GM12873 (cell line): ENCODE measurements at regions not wholly inside any gene's neighbourhood (a gene's known extent, or its start where the extent isn't known, plus 50 kb on each side); places are given as distances from the start of the nearest gene placed in this dataset.

Source experiments
- TF ChIP-seq, protein P1 (sequence below): IDR thresholded peaks from 2 replicates; pipeline ENCODE4 v1.5.1; 2012; ENCODE audit warnings: low read depth, mild to moderate bottlenecking, moderate library complexity, low read length, control low read depth; ENCODE audit not compliant: insufficient read depth; ENCODE audit errors: missing control alignments

DNA sequence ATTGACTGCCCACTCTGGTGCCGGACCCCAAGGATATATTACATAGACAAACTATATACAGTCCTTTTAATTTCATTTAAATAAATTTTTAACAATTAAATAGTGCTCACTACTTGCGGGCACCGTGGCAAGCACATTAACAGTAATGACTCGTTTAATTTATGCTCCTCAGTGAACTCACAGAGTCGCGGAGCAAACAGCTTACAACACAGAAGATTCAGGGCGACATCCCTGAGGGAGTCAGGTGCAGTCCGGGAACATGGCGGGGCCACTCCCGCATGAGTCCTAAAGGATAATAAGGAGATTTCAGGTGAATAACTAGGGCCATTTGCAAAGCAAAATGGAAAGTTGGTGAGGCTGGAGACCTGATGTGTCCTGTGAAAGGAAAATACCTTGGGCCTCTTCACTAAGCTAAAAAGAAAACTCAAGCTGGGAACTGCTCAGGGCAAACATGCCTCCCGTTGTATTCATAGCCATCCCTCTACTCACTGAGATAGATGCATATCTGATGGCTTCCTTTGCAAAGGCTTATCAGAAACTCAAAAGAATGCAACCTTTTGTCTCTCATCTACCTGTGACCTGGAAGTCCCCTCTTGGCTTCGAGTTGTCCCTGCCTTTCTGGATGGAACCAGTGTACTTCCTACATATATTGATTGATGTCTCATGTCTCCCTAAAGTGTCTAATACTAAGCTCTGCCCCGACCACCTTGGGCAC, 125.6 kb downstream of the KLF6 start:
- TF ChIP-seq, protein P1, sequence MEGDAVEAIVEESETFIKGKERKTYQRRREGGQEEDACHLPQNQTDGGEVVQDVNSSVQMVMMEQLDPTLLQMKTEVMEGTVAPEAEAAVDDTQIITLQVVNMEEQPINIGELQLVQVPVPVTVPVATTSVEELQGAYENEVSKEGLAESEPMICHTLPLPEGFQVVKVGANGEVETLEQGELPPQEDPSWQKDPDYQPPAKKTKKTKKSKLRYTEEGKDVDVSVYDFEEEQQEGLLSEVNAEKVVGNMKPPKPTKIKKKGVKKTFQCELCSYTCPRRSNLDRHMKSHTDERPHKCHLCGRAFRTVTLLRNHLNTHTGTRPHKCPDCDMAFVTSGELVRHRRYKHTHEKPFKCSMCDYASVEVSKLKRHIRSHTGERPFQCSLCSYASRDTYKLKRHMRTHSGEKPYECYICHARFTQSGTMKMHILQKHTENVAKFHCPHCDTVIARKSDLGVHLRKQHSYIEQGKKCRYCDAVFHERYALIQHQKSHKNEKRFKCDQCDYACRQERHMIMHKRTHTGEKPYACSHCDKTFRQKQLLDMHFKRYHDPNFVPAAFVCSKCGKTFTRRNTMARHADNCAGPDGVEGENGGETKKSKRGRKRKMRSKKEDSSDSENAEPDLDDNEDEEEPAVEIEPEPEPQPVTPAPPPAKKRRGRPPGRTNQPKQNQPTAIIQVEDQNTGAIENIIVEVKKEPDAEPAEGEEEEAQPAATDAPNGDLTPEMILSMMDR, result no peak

- TF ChIP-seq, protein P1, result no peak
Measured at GRCh38 chr10:3658766-3659165, 126.2 kb downstream of the KLF6 start.

GRCh38 chr10:3656214-3656613, 128.8 kb downstream of the KLF6 start:
- TF ChIP-seq, protein P1, result no peak

DNA sequence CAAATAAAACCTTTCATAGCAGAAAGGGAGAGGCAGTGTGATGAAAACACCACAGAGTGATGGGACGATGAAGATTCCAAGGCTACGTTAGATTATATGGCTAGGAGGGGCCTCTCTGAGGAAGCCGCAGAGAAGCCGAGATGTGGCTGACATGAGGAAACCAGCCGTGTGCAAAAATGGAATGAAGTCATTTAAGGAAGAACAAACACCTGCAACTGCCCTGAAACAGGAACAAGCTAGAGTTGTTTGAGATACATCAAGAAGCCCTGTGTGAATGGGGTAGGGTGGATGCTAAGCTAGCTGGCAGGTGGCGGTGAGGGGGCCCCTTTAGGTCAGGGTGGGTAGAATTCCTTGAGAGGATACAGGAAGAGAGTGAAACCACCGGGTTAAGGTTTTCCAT, 129.5 kb downstream of the KLF6 start:
- TF ChIP-seq, protein P1, result no peak

DNA sequence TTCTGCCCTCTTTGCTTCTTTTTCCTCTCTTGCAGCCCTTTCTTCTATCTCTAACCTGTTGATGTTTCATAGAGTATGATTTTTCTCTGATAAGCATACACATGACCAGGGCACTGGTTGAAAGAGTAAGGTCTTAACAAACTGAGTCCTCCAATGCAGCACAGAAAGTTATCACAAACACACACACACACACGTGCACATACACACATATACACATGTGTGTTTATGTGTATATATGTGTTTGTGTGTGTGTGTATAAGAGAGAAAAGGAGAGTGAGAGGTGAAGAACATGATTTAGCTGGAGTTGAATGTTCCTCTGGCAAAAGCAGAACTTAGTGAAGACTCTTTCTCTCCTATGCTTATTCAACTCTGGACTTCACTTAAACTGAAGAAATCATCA, 130.0 kb downstream of the KLF6 start:
- TF ChIP-seq, protein P1, result no peak

DNA sequence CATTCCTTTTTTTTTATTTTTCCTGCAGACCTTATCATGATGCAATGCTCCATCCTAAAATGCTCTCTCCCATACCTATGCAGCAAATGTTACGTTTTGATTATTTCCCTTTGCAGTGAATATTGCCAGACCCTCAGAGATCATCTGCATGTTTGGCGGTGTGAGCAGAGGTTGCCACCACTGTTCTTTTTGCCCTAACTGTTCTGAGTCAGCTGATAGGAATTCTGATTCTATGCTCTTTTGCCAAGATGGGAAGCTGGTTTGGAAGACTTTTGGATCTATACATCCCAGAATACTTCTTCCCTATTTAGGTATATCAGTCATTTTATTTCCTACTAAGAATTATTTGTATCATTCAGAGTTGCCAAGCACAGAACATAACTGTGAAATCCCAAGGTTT, 130.5 kb downstream of the KLF6 start:
- TF ChIP-seq, protein P1, result no peak

DNA sequence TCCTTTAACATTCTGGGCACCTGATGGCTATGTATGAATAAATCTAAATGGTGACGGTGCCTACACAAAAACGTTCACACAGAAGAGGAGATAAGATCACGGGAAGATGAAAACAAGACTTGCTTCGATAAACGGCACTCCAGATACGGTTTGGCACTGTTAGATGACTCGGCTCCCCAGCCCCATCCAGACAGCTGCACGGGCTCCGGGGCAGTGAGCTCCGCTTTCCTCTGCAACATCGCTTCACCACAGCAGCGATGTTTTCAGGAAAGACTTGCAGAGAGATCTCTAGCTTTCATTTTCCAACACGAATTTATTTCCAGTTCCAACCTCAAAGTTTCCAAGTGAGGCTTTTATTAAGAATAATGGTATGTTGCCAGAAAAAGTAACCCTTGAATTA, 132.1 kb downstream of the KLF6 start:
- TF ChIP-seq, protein P1, result no peak
